ENCODE measurements at regions not wholly inside any gene's neighbourhood (a gene's known extent, or its start where the extent isn't known, plus 50 kb on each side); places are given as distances from the start of the nearest gene placed in this dataset.

- no peak for TF ChIP-seq ZNF274 (IDR thresholded peaks at IDR 0.05; ENCODE audit: low read depth, low read length)
- no peak for TF ChIP-seq YY1 (IDR thresholded peaks at IDR 0.05; ENCODE audit: insufficient read depth, insufficient read length)
- TF ChIP-seq SUZ12 (IDR thresholded peaks at IDR 0.05; ENCODE audit: extremely low read depth, insufficient read depth, insufficient read length): no peak
These were observed 68.4 kb upstream of the PDZD8 start for GRCh38 chr10:117443686-117444041.
